ENCODE measurements at regions not wholly inside any gene's neighbourhood (a gene's known extent, or its start where the extent isn't known, plus 50 kb on each side); places are given as distances from the start of the nearest gene placed in this dataset.

DNA sequence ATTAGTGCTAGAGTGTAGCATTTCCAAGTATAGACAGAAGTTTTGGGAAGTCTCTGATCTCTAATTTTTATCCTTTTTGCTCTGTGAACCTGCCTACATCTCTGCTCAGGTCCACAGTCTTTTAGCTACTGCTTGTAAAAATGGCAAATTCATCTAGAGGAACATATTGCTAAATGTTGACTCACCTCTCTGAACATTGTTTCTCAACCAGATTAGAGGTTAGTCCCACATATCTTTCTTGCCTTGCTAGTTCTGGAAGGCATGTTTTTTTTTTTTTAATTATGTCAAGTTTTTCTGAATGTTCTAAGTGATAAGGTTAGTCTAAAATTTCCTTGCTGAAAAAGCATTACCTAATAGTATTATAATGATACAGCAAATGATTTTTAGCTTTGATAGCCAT, 2889.6 kb upstream of the PCDH20 start:
- Histone ChIP-seq H3F3A (replicated peaks; ENCODE audit: low read depth) (no peaks in the 10 kb centered on the region), H3K36me3 (ENCODE audit: insufficient read depth) (no peaks in the 10 kb centered on the region), H3K27me3 (ENCODE audit: insufficient read depth) (no peaks in the 10 kb centered on the region), H3K9me2 (ENCODE audit: insufficient read depth) (no peaks in the 10 kb centered on the region), H3K4me3 (no peak overlapping the region), H3K27ac (ENCODE audit: low read depth) (no peak overlapping the region), H4K20me1 (replicated peaks; ENCODE audit: insufficient read depth) (no peaks in the 10 kb centered on the region), H3K79me2 (replicated peaks; ENCODE audit: insufficient read depth) (no peaks in the 10 kb centered on the region), H2AFZ (no peak overlapping the region), H3K4me1 (ENCODE audit: insufficient read depth) (no peaks in the 10 kb centered on the region), H3K4me2 (no peak overlapping the region)
- H3K4me1 Mint-ChIP-seq = no peaks in the 10 kb centered on the region
- H3K27ac Mint-ChIP-seq = no peak overlapping the region
- H3K27me3 Mint-ChIP-seq (ENCODE audit: insufficient read depth, low read depth, poor library complexity) = peaks cover 2% of the 10 kb centered on the region
- DNase-seq (ENCODE audit: low spot score) = no peak
- H3K4me3 Mint-ChIP-seq = no peak overlapping the region
- no peaks in the 10 kb centered on the region; the same call in 2 of the 3 replicates for H3K9me3 Mint-ChIP-seq
- no peak for TF ChIP-seq ZNF114 (CRISPR knock-in tag; IDR thresholded peaks at IDR 0.05)
- TF ChIP-seq, protein P1, sequence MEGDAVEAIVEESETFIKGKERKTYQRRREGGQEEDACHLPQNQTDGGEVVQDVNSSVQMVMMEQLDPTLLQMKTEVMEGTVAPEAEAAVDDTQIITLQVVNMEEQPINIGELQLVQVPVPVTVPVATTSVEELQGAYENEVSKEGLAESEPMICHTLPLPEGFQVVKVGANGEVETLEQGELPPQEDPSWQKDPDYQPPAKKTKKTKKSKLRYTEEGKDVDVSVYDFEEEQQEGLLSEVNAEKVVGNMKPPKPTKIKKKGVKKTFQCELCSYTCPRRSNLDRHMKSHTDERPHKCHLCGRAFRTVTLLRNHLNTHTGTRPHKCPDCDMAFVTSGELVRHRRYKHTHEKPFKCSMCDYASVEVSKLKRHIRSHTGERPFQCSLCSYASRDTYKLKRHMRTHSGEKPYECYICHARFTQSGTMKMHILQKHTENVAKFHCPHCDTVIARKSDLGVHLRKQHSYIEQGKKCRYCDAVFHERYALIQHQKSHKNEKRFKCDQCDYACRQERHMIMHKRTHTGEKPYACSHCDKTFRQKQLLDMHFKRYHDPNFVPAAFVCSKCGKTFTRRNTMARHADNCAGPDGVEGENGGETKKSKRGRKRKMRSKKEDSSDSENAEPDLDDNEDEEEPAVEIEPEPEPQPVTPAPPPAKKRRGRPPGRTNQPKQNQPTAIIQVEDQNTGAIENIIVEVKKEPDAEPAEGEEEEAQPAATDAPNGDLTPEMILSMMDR (conservative IDR thresholded peaks at IDR 0.05; ENCODE audit: low read depth in 2 of 2) = no peak
- no peak for TF ChIP-seq CREB1 (CRISPR knock-in tag; IDR thresholded peaks at IDR 0.05; ENCODE audit: low read depth)
- TF ChIP-seq, protein P2, sequence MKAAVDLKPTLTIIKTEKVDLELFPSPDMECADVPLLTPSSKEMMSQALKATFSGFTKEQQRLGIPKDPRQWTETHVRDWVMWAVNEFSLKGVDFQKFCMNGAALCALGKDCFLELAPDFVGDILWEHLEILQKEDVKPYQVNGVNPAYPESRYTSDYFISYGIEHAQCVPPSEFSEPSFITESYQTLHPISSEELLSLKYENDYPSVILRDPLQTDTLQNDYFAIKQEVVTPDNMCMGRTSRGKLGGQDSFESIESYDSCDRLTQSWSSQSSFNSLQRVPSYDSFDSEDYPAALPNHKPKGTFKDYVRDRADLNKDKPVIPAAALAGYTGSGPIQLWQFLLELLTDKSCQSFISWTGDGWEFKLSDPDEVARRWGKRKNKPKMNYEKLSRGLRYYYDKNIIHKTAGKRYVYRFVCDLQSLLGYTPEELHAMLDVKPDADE (IDR thresholded peaks at IDR 0.05) = no peak
- no peak for TF ChIP-seq NANOG (IDR thresholded peaks at IDR 0.05; ENCODE audit: borderline replicate concordance)
- TF ChIP-seq, protein P3, sequence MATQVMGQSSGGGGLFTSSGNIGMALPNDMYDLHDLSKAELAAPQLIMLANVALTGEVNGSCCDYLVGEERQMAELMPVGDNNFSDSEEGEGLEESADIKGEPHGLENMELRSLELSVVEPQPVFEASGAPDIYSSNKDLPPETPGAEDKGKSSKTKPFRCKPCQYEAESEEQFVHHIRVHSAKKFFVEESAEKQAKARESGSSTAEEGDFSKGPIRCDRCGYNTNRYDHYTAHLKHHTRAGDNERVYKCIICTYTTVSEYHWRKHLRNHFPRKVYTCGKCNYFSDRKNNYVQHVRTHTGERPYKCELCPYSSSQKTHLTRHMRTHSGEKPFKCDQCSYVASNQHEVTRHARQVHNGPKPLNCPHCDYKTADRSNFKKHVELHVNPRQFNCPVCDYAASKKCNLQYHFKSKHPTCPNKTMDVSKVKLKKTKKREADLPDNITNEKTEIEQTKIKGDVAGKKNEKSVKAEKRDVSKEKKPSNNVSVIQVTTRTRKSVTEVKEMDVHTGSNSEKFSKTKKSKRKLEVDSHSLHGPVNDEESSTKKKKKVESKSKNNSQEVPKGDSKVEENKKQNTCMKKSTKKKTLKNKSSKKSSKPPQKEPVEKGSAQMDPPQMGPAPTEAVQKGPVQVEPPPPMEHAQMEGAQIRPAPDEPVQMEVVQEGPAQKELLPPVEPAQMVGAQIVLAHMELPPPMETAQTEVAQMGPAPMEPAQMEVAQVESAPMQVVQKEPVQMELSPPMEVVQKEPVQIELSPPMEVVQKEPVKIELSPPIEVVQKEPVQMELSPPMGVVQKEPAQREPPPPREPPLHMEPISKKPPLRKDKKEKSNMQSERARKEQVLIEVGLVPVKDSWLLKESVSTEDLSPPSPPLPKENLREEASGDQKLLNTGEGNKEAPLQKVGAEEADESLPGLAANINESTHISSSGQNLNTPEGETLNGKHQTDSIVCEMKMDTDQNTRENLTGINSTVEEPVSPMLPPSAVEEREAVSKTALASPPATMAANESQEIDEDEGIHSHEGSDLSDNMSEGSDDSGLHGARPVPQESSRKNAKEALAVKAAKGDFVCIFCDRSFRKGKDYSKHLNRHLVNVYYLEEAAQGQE (IDR thresholded peaks at IDR 0.05; ENCODE audit: unreplicated experiment) = no peak
- TF ChIP-seq, protein P4, sequence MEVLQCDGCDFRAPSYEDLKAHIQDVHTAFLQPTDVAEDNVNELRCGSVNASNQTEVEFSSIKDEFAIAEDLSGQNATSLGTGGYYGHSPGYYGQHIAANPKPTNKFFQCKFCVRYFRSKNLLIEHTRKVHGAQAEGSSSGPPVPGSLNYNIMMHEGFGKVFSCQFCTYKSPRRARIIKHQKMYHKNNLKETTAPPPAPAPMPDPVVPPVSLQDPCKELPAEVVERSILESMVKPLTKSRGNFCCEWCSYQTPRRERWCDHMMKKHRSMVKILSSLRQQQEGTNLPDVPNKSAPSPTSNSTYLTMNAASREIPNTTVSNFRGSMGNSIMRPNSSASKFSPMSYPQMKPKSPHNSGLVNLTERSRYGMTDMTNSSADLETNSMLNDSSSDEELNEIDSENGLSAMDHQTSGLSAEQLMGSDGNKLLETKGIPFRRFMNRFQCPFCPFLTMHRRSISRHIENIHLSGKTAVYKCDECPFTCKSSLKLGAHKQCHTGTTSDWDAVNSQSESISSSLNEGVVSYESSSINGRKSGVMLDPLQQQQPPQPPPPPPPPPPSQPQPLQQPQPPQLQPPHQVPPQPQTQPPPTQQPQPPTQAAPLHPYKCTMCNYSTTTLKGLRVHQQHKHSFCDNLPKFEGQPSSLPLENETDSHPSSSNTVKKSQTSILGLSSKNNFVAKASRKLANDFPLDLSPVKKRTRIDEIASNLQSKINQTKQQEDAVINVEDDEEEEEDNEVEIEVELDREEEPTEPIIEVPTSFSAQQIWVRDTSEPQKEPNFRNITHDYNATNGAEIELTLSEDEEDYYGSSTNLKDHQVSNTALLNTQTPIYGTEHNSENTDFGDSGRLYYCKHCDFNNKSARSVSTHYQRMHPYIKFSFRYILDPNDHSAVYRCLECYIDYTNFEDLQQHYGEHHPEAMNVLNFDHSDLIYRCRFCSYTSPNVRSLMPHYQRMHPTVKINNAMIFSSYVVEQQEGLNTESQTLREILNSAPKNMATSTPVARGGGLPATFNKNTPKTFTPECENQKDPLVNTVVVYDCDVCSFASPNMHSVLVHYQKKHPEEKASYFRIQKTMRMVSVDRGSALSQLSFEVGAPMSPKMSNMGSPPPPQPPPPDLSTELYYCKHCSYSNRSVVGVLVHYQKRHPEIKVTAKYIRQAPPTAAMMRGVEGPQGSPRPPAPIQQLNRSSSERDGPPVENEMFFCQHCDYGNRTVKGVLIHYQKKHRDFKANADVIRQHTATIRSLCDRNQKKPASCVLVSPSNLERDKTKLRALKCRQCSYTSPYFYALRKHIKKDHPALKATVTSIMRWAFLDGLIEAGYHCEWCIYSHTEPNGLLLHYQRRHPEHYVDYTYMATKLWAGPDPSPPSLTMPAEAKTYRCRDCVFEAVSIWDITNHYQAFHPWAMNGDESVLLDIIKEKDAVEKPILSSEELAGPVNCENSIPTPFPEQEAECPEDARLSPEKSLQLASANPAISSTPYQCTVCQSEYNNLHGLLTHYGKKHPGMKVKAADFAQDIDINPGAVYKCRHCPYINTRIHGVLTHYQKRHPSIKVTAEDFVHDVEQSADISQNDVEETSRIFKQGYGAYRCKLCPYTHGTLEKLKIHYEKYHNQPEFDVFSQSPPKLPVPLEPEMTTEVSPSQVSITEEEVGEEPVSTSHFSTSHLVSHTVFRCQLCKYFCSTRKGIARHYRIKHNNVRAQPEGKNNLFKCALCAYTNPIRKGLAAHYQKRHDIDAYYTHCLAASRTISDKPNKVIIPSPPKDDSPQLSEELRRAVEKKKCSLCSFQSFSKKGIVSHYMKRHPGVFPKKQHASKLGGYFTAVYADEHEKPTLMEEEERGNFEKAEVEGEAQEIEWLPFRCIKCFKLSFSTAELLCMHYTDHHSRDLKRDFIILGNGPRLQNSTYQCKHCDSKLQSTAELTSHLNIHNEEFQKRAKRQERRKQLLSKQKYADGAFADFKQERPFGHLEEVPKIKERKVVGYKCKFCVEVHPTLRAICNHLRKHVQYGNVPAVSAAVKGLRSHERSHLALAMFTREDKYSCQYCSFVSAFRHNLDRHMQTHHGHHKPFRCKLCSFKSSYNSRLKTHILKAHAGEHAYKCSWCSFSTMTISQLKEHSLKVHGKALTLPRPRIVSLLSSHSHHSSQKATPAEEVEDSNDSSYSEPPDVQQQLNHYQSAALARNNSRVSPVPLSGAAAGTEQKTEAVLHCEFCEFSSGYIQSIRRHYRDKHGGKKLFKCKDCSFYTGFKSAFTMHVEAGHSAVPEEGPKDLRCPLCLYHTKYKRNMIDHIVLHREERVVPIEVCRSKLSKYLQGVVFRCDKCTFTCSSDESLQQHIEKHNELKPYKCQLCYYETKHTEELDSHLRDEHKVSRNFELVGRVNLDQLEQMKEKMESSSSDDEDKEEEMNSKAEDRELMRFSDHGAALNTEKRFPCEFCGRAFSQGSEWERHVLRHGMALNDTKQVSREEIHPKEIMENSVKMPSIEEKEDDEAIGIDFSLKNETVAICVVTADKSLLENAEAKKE (CRISPR knock-in tag; IDR thresholded peaks at IDR 0.05) = no peak
- no peaks in the 10 kb centered on the region for H3K36me3 Mint-ChIP-seq (ENCODE audit: low read depth)
- ATAC-seq = no peak

Data from GM23338 (cell line).